ENCODE measurements at regions not wholly inside any gene's neighbourhood (a gene's known extent, or its start where the extent isn't known, plus 50 kb on each side); places are given as distances from the start of the nearest gene placed in this dataset.

- Histone ChIP-seq H3K36me3 (ENCODE audit: control insufficient read depth in 2 of 2, extremely low read depth in 1 of 2, insufficient read depth in 2 of 2, low read length in 2 of 2) (no peaks in the 10 kb centered on the region), H3K27me3 (ENCODE audit: control insufficient read depth, extremely low read depth, insufficient read depth, low read length) (peaks cover 4% of the 10 kb centered on the region), H3K9me3 (ENCODE audit: control insufficient read depth, low read depth, low read length) (no peaks in the 10 kb centered on the region), H2AFZ (ENCODE audit: control insufficient read depth, low read length) (no peak overlapping the region), H3K79me2 (ENCODE audit: control insufficient read depth, insufficient read depth, low read length) (no peaks in the 10 kb centered on the region), H3K27ac (ENCODE audit: control insufficient read depth, insufficient read depth, low read length) (no peak overlapping the region), H3K4me1 (ENCODE audit: control insufficient read depth, extremely low read depth, insufficient read depth, low read length) (peaks cover 17% of the 10 kb centered on the region), H3K9ac (ENCODE audit: control insufficient read depth, extremely low read depth, insufficient read depth, low read length) (no peak overlapping the region), H3K9me1 (ENCODE audit: control insufficient read depth, extremely low read depth, insufficient read depth, low read length) (no peaks in the 10 kb centered on the region), H3K4me3 (ENCODE audit: control insufficient read depth in 2 of 3, extremely low read depth in 1 of 3, insufficient read depth in 2 of 3, low read depth in 1 of 3, low read length in 3 of 3) (no peak overlapping the region), H4K20me1 (ENCODE audit: control insufficient read depth, extremely low read depth, insufficient read depth, low read length) (no peaks in the 10 kb centered on the region), H3K4me2 (ENCODE audit: control insufficient read depth, extremely low read depth, insufficient read depth, low read depth, low read length) (no peak overlapping the region)
- TF ChIP-seq EZH2 (IDR thresholded peaks at IDR 0.05; ENCODE audit: low read length) (no peak), CTCF (optimal IDR thresholded peaks at IDR 0.05 in 1 of 3, IDR thresholded peaks at IDR 0.05 in 1 of 3, conservative IDR thresholded peaks at IDR 0.05 in 1 of 3; ENCODE audit: extremely low read depth in 1 of 3, insufficient read depth in 2 of 3, low read length in 3 of 3) (no peak)
- no peak for FAIRE-seq
- dilution Hi-C loops (cut with MboI; ENCODE audit: extremely low pct_ligation_motif_present, low sequenced_read_pairs), result no loop called here
- no peak for DNase-seq (ENCODE audit: low read depth, low spot score)
These were observed 138.1 kb downstream of the C5orf15 start for GRCh38 chr5:133830281-133830680.

- no peaks in the 10 kb centered on the region for H4K20me1 ChIP-seq (ENCODE audit: control insufficient read depth, extremely low read depth, insufficient read depth, low read length)
- no peak for TF ChIP-seq CTCF (optimal IDR thresholded peaks at IDR 0.05 in 1 of 3, IDR thresholded peaks at IDR 0.05 in 1 of 3, conservative IDR thresholded peaks at IDR 0.05 in 1 of 3; ENCODE audit: extremely low read depth in 1 of 3, insufficient read depth in 2 of 3, low read length in 3 of 3)
- no peak for TF ChIP-seq EZH2 (IDR thresholded peaks at IDR 0.05; ENCODE audit: low read length)
- H2AFZ ChIP-seq (ENCODE audit: control insufficient read depth, low read length), result no peak overlapping the region
- FAIRE-seq, result no peak
- no peaks in the 10 kb centered on the region for H3K79me2 ChIP-seq (ENCODE audit: control insufficient read depth, insufficient read depth, low read length)
- H3K36me3 ChIP-seq (ENCODE audit: control insufficient read depth in 2 of 2, extremely low read depth in 1 of 2, insufficient read depth in 2 of 2, low read length in 2 of 2), result no peaks in the 10 kb centered on the region
- H3K9me1 ChIP-seq (ENCODE audit: control insufficient read depth, extremely low read depth, insufficient read depth, low read length), result no peaks in the 10 kb centered on the region
- no peak overlapping the region for H3K4me2 ChIP-seq (ENCODE audit: control insufficient read depth, extremely low read depth, insufficient read depth, low read depth, low read length)
- dilution Hi-C loops (cut with MboI; ENCODE audit: extremely low pct_ligation_motif_present, low sequenced_read_pairs), result no loop called here
- H3K27me3 ChIP-seq (ENCODE audit: control insufficient read depth, extremely low read depth, insufficient read depth, low read length), result peaks cover 4% of the 10 kb centered on the region
- H3K9ac ChIP-seq (ENCODE audit: control insufficient read depth, extremely low read depth, insufficient read depth, low read length), result no peak overlapping the region
- H3K9me3 ChIP-seq (ENCODE audit: control insufficient read depth, low read depth, low read length), result no peaks in the 10 kb centered on the region
- H3K4me1 ChIP-seq (ENCODE audit: control insufficient read depth, extremely low read depth, insufficient read depth, low read length), result peaks cover 17% of the 10 kb centered on the region
- no peak overlapping the region for H3K4me3 ChIP-seq (ENCODE audit: control insufficient read depth in 2 of 3, extremely low read depth in 1 of 3, insufficient read depth in 2 of 3, low read depth in 1 of 3, low read length in 3 of 3)
- no peak for DNase-seq (ENCODE audit: low read depth, low spot score)
- H3K27ac ChIP-seq (ENCODE audit: control insufficient read depth, insufficient read depth, low read length), result no peak overlapping the region
These were observed 138.6 kb downstream of the C5orf15 start for GRCh38 chr5:133829786-133830185.
